ENCODE measurements at regions not wholly inside any gene's neighbourhood (a gene's known extent, or its start where the extent isn't known, plus 50 kb on each side); places are given as distances from the start of the nearest gene placed in this dataset.

- peak; percentile 70 for DNase-seq
- in situ Hi-C loops (cut with MboI; ENCODE audit: low pct_unique_long_range_greater_than_20kb, low sequenced_read_pairs), result no loop called here
Measured at GRCh38 chr6:21648475-21649050, 55.0 kb downstream of the SOX4 start.

- in situ Hi-C loops (cut with MboI; ENCODE audit: low pct_unique_long_range_greater_than_20kb, low sequenced_read_pairs), result no loop called here
- DNase-seq, result no peak
Measured at GRCh38 chr6:21653323-21653722, 59.8 kb downstream of the SOX4 start.

- in situ Hi-C loops (cut with MboI; ENCODE audit: low pct_unique_long_range_greater_than_20kb, low sequenced_read_pairs), result no loop called here
- DNase-seq, result no peak
Measured at GRCh38 chr6:21653905-21654304, 60.4 kb downstream of the SOX4 start.

- no peak for DNase-seq
- in situ Hi-C loops (cut with MboI; ENCODE audit: low pct_unique_long_range_greater_than_20kb, low sequenced_read_pairs), result no loop called here
Measured at GRCh38 chr6:21654361-21654760, 60.8 kb downstream of the SOX4 start.

- no peak for DNase-seq
- in situ Hi-C loops (cut with MboI; ENCODE audit: low pct_unique_long_range_greater_than_20kb, low sequenced_read_pairs), result no loop called here
Measured at GRCh38 chr6:21663966-21664313, 70.4 kb downstream of the SOX4 start.

GRCh38 chr6:21664314-21665109 lies 71.0 kb downstream of the SOX4 start:
- in situ Hi-C loops (cut with MboI; ENCODE audit: low pct_unique_long_range_greater_than_20kb, low sequenced_read_pairs), result no loop called here

GRCh38 chr6:21665110-21665391 lies 71.5 kb downstream of the SOX4 start:
- in situ Hi-C loops (cut with MboI; ENCODE audit: low pct_unique_long_range_greater_than_20kb, low sequenced_read_pairs), result no loop called here
- DNase-seq, result no peak

More at GRCh38 chr6:21664314-21665109, 71.0 kb downstream of the SOX4 start:
- DNase-seq, result no peak

- no peak for DNase-seq
- in situ Hi-C loops (cut with MboI; ENCODE audit: low pct_unique_long_range_greater_than_20kb, low sequenced_read_pairs), result no loop called here
Measured at GRCh38 chr6:21665392-21666200, 72.0 kb downstream of the SOX4 start.

GRCh38 chr6:21666201-21666691 lies 72.7 kb downstream of the SOX4 start:
- in situ Hi-C loops (cut with MboI; ENCODE audit: low pct_unique_long_range_greater_than_20kb, low sequenced_read_pairs), result no loop called here
- peak; percentile 25 for DNase-seq

GRCh38 chr6:21666853-21667681 lies 73.5 kb downstream of the SOX4 start:
- DNase-seq, result no peak
- in situ Hi-C loops (cut with MboI; ENCODE audit: low pct_unique_long_range_greater_than_20kb, low sequenced_read_pairs), result no loop called here

- DNase-seq, result peak; percentile 13
- in situ Hi-C loops (cut with MboI; ENCODE audit: low pct_unique_long_range_greater_than_20kb, low sequenced_read_pairs), result no loop called here
Measured at GRCh38 chr6:21668795-21669194, 75.2 kb downstream of the SOX4 start.

- in situ Hi-C loops (cut with MboI; ENCODE audit: low pct_unique_long_range_greater_than_20kb, low sequenced_read_pairs), result no loop called here
- DNase-seq, result no peak
Measured at GRCh38 chr6:21676769-21677168, 83.2 kb downstream of the SOX4 start.

GRCh38 chr6:21678990-21679389 lies 85.4 kb downstream of the SOX4 start:
- no peak for DNase-seq
- in situ Hi-C loops (cut with MboI; ENCODE audit: low pct_unique_long_range_greater_than_20kb, low sequenced_read_pairs), result no loop called here

GRCh38 chr6:21679761-21680265 lies 86.3 kb downstream of the SOX4 start:
- DNase-seq, result no peak
- in situ Hi-C loops (cut with MboI; ENCODE audit: low pct_unique_long_range_greater_than_20kb, low sequenced_read_pairs), result no loop called here

GRCh38 chr6:21680611-21681010 lies 87.1 kb downstream of the SOX4 start:
- no peak for DNase-seq
- in situ Hi-C loops (cut with MboI; ENCODE audit: low pct_unique_long_range_greater_than_20kb, low sequenced_read_pairs), result no loop called here

GRCh38 chr6:21690489-21690888 lies 96.9 kb downstream of the SOX4 start:
- in situ Hi-C loops (cut with MboI; ENCODE audit: low pct_unique_long_range_greater_than_20kb, low sequenced_read_pairs), result no loop called here
- no peak for DNase-seq

- DNase-seq, result no peak
- in situ Hi-C loops (cut with MboI; ENCODE audit: low pct_unique_long_range_greater_than_20kb, low sequenced_read_pairs), result no loop called here
Measured at GRCh38 chr6:21691685-21692346, 98.3 kb downstream of the SOX4 start.

- in situ Hi-C loops (cut with MboI; ENCODE audit: low pct_unique_long_range_greater_than_20kb, low sequenced_read_pairs), result no loop called here
- DNase-seq, result no peak
Measured at GRCh38 chr6:21692721-21693120, 99.2 kb downstream of the SOX4 start.

GRCh38 chr6:21694168-21694567 lies 100.6 kb downstream of the SOX4 start:
- in situ Hi-C loops (cut with MboI; ENCODE audit: low pct_unique_long_range_greater_than_20kb, low sequenced_read_pairs), result no loop called here

More at GRCh38 chr6:21694168-21694567, 100.6 kb downstream of the SOX4 start:
- no peak for DNase-seq

Data from KBM-7 (cell line).